Fibroblast of skin of right biceps (primary cell): ENCODE measurements at regions not wholly inside any gene's neighbourhood (a gene's known extent, or its start where the extent isn't known, plus 50 kb on each side); places are given as distances from the start of the nearest gene placed in this dataset.

Experiments
- DNase-seq: peaks from one replicate; pipeline ENCODE4 v3.0.0-alpha.2; 2013

- no peak for DNase-seq
These were observed 60.0 kb upstream of the UBE3A start for GRCh38 chr15:25498835-25499234.

- DNase-seq: no peak
These were observed 59.1 kb upstream of the UBE3A start for GRCh38 chr15:25497934-25498333.

- no peak for DNase-seq
These were observed 55.2 kb upstream of the UBE3A start for GRCh38 chr15:25493823-25494526.

- DNase-seq: no peak
These were observed 53.5 kb upstream of the UBE3A start for GRCh38 chr15:25492315-25492714.
